H9 (cell line): ENCODE measurements at regions not wholly inside any gene's neighbourhood (a gene's known extent, or its start where the extent isn't known, plus 50 kb on each side); places are given as distances from the start of the nearest gene placed in this dataset.

ENCODE experiments used
- DNase-seq: peaks from one replicate; pipeline ENCODE4 v3.0.0-alpha.2; 2017
- H2AFZ ChIP-seq: one replicate; pipeline ENCODE4 v1.6.1; 2013; ENCODE audit warnings: mild to moderate bottlenecking, low read length, control low read depth, moderate library complexity
- H2AK5ac ChIP-seq: 2 replicates; pipeline ENCODE4 v1.6.1; 2013; ENCODE audit warnings: low read length, control low read depth, mixed read lengths; ENCODE audit not compliant: insufficient read length
- H2BK120ac ChIP-seq: one replicate; pipeline ENCODE4 v1.6.1; 2013; ENCODE audit warnings: low read depth, mild to moderate bottlenecking, low read length, control low read depth, inconsistent platforms; ENCODE audit not compliant: poor library complexity, severe bottlenecking
- H2BK12ac ChIP-seq: 2 replicates; pipeline ENCODE4 v1.6.1; 2013; ENCODE audit warnings: low read length, control low read depth, mixed read lengths, low read depth; ENCODE audit not compliant: insufficient read length
- H2BK15ac ChIP-seq: 2 replicates; pipeline ENCODE4 v1.6.1; 2013; ENCODE audit warnings: low read depth, low read length, control low read depth
- H2BK20ac ChIP-seq: one replicate; pipeline ENCODE4 v1.6.1; 2013; ENCODE audit warnings: low read depth, mild to moderate bottlenecking, low read length, control low read depth, inconsistent platforms; ENCODE audit not compliant: poor library complexity, severe bottlenecking
- H2BK5ac ChIP-seq: 2 replicates; pipeline ENCODE4 v1.6.1; 2013; ENCODE audit warnings: low read length, control low read depth, mixed read lengths; ENCODE audit not compliant: insufficient read length
- H3K14ac ChIP-seq: 2 replicates; pipeline ENCODE4 v1.6.1; 2013; ENCODE audit warnings: low read length, control low read depth; ENCODE audit not compliant: insufficient read depth
- H3K18ac ChIP-seq: 2 replicates; pipeline ENCODE4 v1.6.1; 2013; ENCODE audit warnings: low read depth, mild to moderate bottlenecking, mixed read lengths, low read length, control low read depth; ENCODE audit not compliant: insufficient read length
- H3K23ac ChIP-seq: 2 replicates; pipeline ENCODE4 v1.6.1; 2013; ENCODE audit warnings: low read length, control low read depth, mixed read lengths, low read depth; ENCODE audit not compliant: insufficient read length
- H3K23me2 ChIP-seq: 2 replicates; pipeline ENCODE4 v1.6.1; 2013; ENCODE audit warnings: low read depth, mild to moderate bottlenecking, mixed read lengths, low read length, control low read depth; ENCODE audit not compliant: insufficient read length, poor library complexity, severe bottlenecking
- H3K27ac ChIP-seq: 2 replicates; pipeline ENCODE4 v1.5.1; 2013; ENCODE audit warnings: low read length, control low read depth, mixed read lengths, low read depth; ENCODE audit not compliant: insufficient read length
- H3K27me3 ChIP-seq: 2 replicates; pipeline ENCODE4 v1.6.1; 2013; ENCODE audit warnings: low read length, control low read depth, inconsistent platforms; ENCODE audit not compliant: insufficient read depth
- H3K4ac ChIP-seq: 2 replicates; pipeline ENCODE4 v1.6.1; 2013; ENCODE audit warnings: low read depth, mild to moderate bottlenecking, control low read depth, inconsistent platforms, low read length, moderate library complexity
- H3K4me1 ChIP-seq: 2 replicates; pipeline ENCODE4 v1.6.1; 2013; ENCODE audit warnings: low read length, control low read depth, inconsistent platforms; ENCODE audit not compliant: insufficient read depth
- H3K4me2 ChIP-seq: 2 replicates; pipeline ENCODE4 v1.6.1; 2013; ENCODE audit warnings: low read length, control low read depth, mixed read lengths; ENCODE audit not compliant: insufficient read length, insufficient read depth
- H3K56ac ChIP-seq: 2 replicates; pipeline ENCODE4 v1.6.1; 2013; ENCODE audit warnings: low read depth, mild to moderate bottlenecking, mixed read lengths, low read length, control low read depth; ENCODE audit not compliant: insufficient read length
- H3K79me1 ChIP-seq: 2 replicates; pipeline ENCODE4 v1.6.1; 2013; ENCODE audit warnings: low read depth, mild to moderate bottlenecking, moderate library complexity, low read length, control low read depth, inconsistent platforms; ENCODE audit not compliant: insufficient read depth, poor library complexity, severe bottlenecking
- H3K79me2 ChIP-seq: 2 replicates; pipeline ENCODE4 v1.6.1; 2013; ENCODE audit warnings: low read length, control low read depth, inconsistent platforms; ENCODE audit not compliant: insufficient read depth
- H3K9ac ChIP-seq: 2 replicates; pipeline ENCODE4 v1.6.1; 2013; ENCODE audit warnings: low read length, control low read depth, mixed read lengths; ENCODE audit not compliant: insufficient read length; ENCODE audit errors: extremely low read depth
- H3K9me3 ChIP-seq: one replicate; pipeline ENCODE4 v1.6.1; 2013; ENCODE audit warnings: low read depth, low read length, inconsistent platforms; ENCODE audit not compliant: control insufficient read depth
- H3T11ph ChIP-seq: one replicate; pipeline ENCODE4 v1.6.1; 2013; ENCODE audit warnings: mild to moderate bottlenecking, low read length, control low read depth, inconsistent platforms
- H4K20me1 ChIP-seq: one replicate; pipeline ENCODE4 v1.6.1; 2013; ENCODE audit not compliant: control insufficient read depth, insufficient read length, insufficient read depth
- H4K5ac ChIP-seq: 2 replicates; pipeline ENCODE4 v1.6.1; 2013; ENCODE audit warnings: low read depth, mild to moderate bottlenecking, mixed read lengths, low read length, control low read depth; ENCODE audit not compliant: insufficient read length
- H4K8ac ChIP-seq: replicated peaks from 2 replicates; pipeline ENCODE4 v1.6.1; 2013; ENCODE audit warnings: low read length, control low read depth, mixed read lengths, low read depth; ENCODE audit not compliant: insufficient read length
- H4K91ac ChIP-seq: 2 replicates; pipeline ENCODE4 v1.6.1; 2013; ENCODE audit warnings: low read depth, mild to moderate bottlenecking, moderate library complexity, mixed read lengths, low read length, control low read depth; ENCODE audit not compliant: insufficient read length
- H3K27ac Mint-ChIP-seq, 3 experiments: 2 replicates in 2 of 3; 3 replicates in 1 of 3; pipeline ENCODE4 v1.8.0; 2020 to 2021; ENCODE audit warnings: mixed read lengths in 3 of 3, mild to moderate bottlenecking in 1 of 3, moderate library complexity in 1 of 3
- H3K27me3 Mint-ChIP-seq: 2 replicates; pipeline ENCODE4 v1.8.0; 2021; ENCODE audit warnings: low read depth, mild to moderate bottlenecking, moderate library complexity, mixed read lengths
- H3K36me3 Mint-ChIP-seq, 3 experiments: 2 replicates in 2 of 3; 3 replicates in 1 of 3; pipeline ENCODE4 v1.8.0; 2020 to 2021; ENCODE audit warnings: low read depth in 3 of 3, mixed read lengths in 3 of 3; ENCODE audit not compliant: insufficient read depth in 1 of 3
- H3K4me1 Mint-ChIP-seq, 2 experiments: 2 replicates each; pipeline ENCODE4 v1.8.0; 2020; ENCODE audit warnings: mixed read lengths in 2 of 2
- H3K4me3 Mint-ChIP-seq, 2 experiments: 2 replicates in 1 of 2; 3 replicates in 1 of 2; pipeline ENCODE4 v1.8.0; 2020 to 2021; ENCODE audit warnings: mild to moderate bottlenecking in 2 of 2, mixed read lengths in 2 of 2, moderate library complexity in 1 of 2
- H3K9me3 Mint-ChIP-seq, 2 experiments: 2 replicates in 1 of 2; 3 replicates in 1 of 2; pipeline ENCODE4 v1.8.0; 2020; ENCODE audit warnings: mild to moderate bottlenecking in 2 of 2, mixed read lengths in 2 of 2, moderate library complexity in 1 of 2
- CTCF ChIP-seq: fragments of 200-600 bp; sonication (generic); conservative IDR thresholded peaks from 3 replicates; pipeline ENCODE4 v1.8.0; 2021; ENCODE audit warnings: antibody characterized with exemption, mild to moderate bottlenecking
- WGBS: extraction: QIAGEN DNeasy Blood & Tissue Kit; methylation state at CpG from one replicate; pipeline ENCODE4 v1.1.7; 2013; ENCODE audit warnings: missing lambda C conversion rate, low lambda C conversion rate, mixed read lengths; ENCODE audit not compliant: insufficient read length; ENCODE audit errors: extremely low coverage; 5-methylcytosine and 5-hydroxymethylcytosine counted together

- no peak overlapping the region for H3K27ac ChIP-seq
- H3K9me3 Mint-ChIP-seq = no peaks in the 10 kb centered on the region
- H3K36me3 Mint-ChIP-seq = no peaks in the 10 kb centered on the region
- no peak overlapping the region for H3K14ac ChIP-seq
- H3K27me3 ChIP-seq = no peaks in the 10 kb centered on the region
- no peak overlapping the region for H2BK120ac ChIP-seq
- H3K23ac ChIP-seq = no peak overlapping the region
- H4K5ac ChIP-seq = no peak overlapping the region
- H4K20me1 ChIP-seq = no peaks in the 10 kb centered on the region
- H3K4me2 ChIP-seq = no peak overlapping the region
- no peak overlapping the region for H4K91ac ChIP-seq
- no peak overlapping the region for H4K8ac ChIP-seq
- peaks cover 8 to 10% of the 10 kb centered on the region in 2 experiments; a peak in 3 of 4 replicates for H3K4me1 Mint-ChIP-seq
- H3K79me1 ChIP-seq = no peaks in the 10 kb centered on the region
- H2AK5ac ChIP-seq = no peak overlapping the region
- H3K27me3 Mint-ChIP-seq = no peaks in the 10 kb centered on the region
- no peak overlapping the region for H3K56ac ChIP-seq
- H2BK20ac ChIP-seq = no peak overlapping the region
- no peak overlapping the region for H3T11ph ChIP-seq
- H3K4ac ChIP-seq = no peak overlapping the region
- H3K18ac ChIP-seq = no peak overlapping the region
- H3K79me2 ChIP-seq = no peaks in the 10 kb centered on the region
- TF ChIP-seq CTCF = no peak
- no peak overlapping the region for H3K9ac ChIP-seq
- H2BK15ac ChIP-seq = no peak overlapping the region
- H3K27ac Mint-ChIP-seq = no peak overlapping the region
- H3K4me3 Mint-ChIP-seq = no peak overlapping the region
- H3K4me1 ChIP-seq = no peaks in the 10 kb centered on the region
- no peaks in the 10 kb centered on the region for H3K23me2 ChIP-seq
- H2BK5ac ChIP-seq = no peak overlapping the region
- no CpG with 5 or more reads among the region's 3 CpGs for WGBS
- H3K9me3 ChIP-seq = no peaks in the 10 kb centered on the region
- no peak overlapping the region for H2BK12ac ChIP-seq
- no peak overlapping the region for H2AFZ ChIP-seq
- no peak for DNase-seq
Observed at GRCh38 chr14:22179190-22179589, 409.8 kb downstream of the DAD1 start.
